ENCODE measurements at regions not wholly inside any gene's neighbourhood (a gene's known extent, or its start where the extent isn't known, plus 50 kb on each side); places are given as distances from the start of the nearest gene placed in this dataset.

DNA sequence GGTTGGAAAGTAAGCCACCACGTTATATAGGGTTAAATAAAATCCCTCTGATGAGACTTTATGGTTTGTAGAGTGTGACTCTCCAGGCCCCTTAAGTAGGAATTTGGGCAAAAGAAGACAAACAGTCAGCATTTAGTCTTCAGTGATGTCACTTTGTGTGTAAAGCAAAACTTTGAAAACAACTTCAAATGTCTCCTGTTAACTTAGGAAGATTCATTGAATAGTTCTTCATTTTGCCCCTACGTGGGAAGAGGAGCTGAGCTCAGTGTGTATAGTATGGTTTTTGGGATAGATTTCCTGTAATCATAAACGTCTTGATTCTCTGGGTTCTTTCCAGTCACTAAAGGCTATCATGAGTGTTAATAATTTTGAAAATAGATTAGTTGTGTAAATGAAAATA lies 101.3 kb downstream of the GADD45G start:
- FAIRE-seq (no peak), ATAC-seq (no peak), DNase-seq (ENCODE audit: low read depth, low spot score) (no peak)
- SMC1A ChIA-PET (ENCODE audit: uncharacterized antibody, unreplicated experiment): interaction anchor here (1.2 kb wide), 2 partner anchors 47 to 103 kb away, joined by 3 to 4 read pairs; no protein-coding TSS in a partner anchor
- RAD21 ChIA-PET (ENCODE audit: unreplicated experiment): interaction anchor here (1.3 kb wide), 2 partner anchors 10 to 32 kb away, joined by 3 to 7 read pairs; no protein-coding TSS in a partner anchor
- H3K9ac ChIP-seq (ENCODE audit: control insufficient read depth, insufficient read depth, low read length): no peak overlapping the region
- peak overlapping the region; percentile 11; the same call in 1 of the 2 replicates for H3K27ac ChIP-seq (ENCODE audit: control insufficient read depth, insufficient read depth)
- peak overlapping the region; percentile 17; the same call in 1 of the 2 replicates for H2AFZ ChIP-seq (ENCODE audit: control insufficient read depth, low read depth, low read length)
- in situ Hi-C loops (cut with MboI) (no loop called here), intact Hi-C loops (cut with micrococcal nuclease; ENCODE audit: unreplicated experiment) (no loop called here)
- peaks cover 10% of the 10 kb centered on the region for H3K79me2 ChIP-seq (ENCODE audit: control insufficient read depth, insufficient read depth, low read length)
- peaks cover 15% of the 10 kb centered on the region for H3K4me1 ChIP-seq (ENCODE audit: control insufficient read depth, insufficient read depth, low read length)
- CTCF ChIA-PET: no interaction called here
- no peak overlapping the region for H3K4me3 ChIP-seq
- no peaks in the 10 kb centered on the region for H3K9me3 ChIP-seq (replicated peaks; ENCODE audit: control insufficient read depth, insufficient read depth, low read length)
- peak overlapping the region; percentile 30 for H3K4me2 ChIP-seq (ENCODE audit: control insufficient read depth, insufficient read depth)
- TF ChIP-seq MLLT1 (IDR thresholded peaks at IDR 0.05): no peak
- TF ChIP-seq ATF7 (IDR thresholded peaks at IDR 0.05; ENCODE audit: low read depth): peak; percentile 9; the same call in 1 of the 2 replicates
- POLR2A ChIA-PET: interaction anchor here (0.9 to 1.3 kb wide), 3 partner anchors 8 to 121 kb away, joined by 3 to 4 read pairs (median 3); no protein-coding TSS in a partner anchor
- 25% methylated on average over 3 of the region's 3 CpGs for WGBS (ENCODE audit: insufficient coverage, insufficient replicate concordance, low lambda C conversion rate, missing lambda C conversion rate)
- no peaks in the 10 kb centered on the region for H3K36me3 ChIP-seq (ENCODE audit: control insufficient read depth in 2 of 2, insufficient read depth in 2 of 2, low read length in 1 of 2)
- H4K20me1 ChIP-seq (ENCODE audit: control insufficient read depth, insufficient read depth): no peaks in the 10 kb centered on the region
- no TSS peak for BruUV-seq (replicated peaks)
- H3K27me3 ChIP-seq (replicated peaks in 1 of 2; ENCODE audit: control insufficient read depth in 2 of 2, insufficient read depth in 2 of 2, low read length in 1 of 2): no peaks in the 10 kb centered on the region

DNA sequence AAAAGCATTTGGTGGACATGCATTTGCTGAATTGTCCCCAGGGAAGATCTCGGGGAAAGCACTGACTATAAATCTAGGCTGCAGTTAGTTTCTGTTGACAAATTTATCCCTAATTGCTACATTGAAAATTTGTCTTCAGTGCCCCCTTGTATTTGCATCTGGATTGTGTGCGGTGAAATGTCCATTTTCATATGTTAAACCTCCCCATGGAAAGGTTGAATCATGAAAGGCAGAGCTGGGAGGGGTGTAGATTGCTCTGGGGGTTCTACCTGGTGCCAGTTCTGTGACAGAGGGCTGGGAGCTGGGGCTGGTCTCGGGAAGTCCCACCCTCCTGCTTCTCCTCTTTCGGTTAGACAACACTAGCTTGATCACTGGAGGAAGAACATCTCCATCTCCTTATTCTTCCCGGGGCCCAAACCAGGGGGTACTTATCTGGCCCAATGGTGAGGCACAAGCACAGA lies 101.9 kb downstream of the GADD45G start:
- Histone ChIP-seq H3K27ac (ENCODE audit: control insufficient read depth, insufficient read depth) (peak overlapping the region; percentile 34; the same call in 1 of the 2 replicates), H3K9ac (ENCODE audit: control insufficient read depth, insufficient read depth, low read length) (peak overlapping the region; percentile 22), H3K36me3 (ENCODE audit: control insufficient read depth in 2 of 2, insufficient read depth in 2 of 2, low read length in 1 of 2) (no peaks in the 10 kb centered on the region), H3K79me2 (ENCODE audit: control insufficient read depth, insufficient read depth, low read length) (peaks cover 10% of the 10 kb centered on the region), H3K4me2 (ENCODE audit: control insufficient read depth, insufficient read depth) (peak overlapping the region; percentile 63), H2AFZ (ENCODE audit: control insufficient read depth, low read depth, low read length) (peak overlapping the region; percentile 52), H3K9me3 (replicated peaks; ENCODE audit: control insufficient read depth, insufficient read depth, low read length) (no peaks in the 10 kb centered on the region), H3K27me3 (replicated peaks in 1 of 2; ENCODE audit: control insufficient read depth in 2 of 2, insufficient read depth in 2 of 2, low read length in 1 of 2) (no peaks in the 10 kb centered on the region), H3K4me3 (peak overlapping the region; percentile 42; the same call in 1 of the 2 replicates), H4K20me1 (ENCODE audit: control insufficient read depth, insufficient read depth) (no peaks in the 10 kb centered on the region), H3K4me1 (ENCODE audit: control insufficient read depth, insufficient read depth, low read length) (peaks cover 8% of the 10 kb centered on the region)
- in situ Hi-C loops (cut with MboI) (no loop called here), intact Hi-C loops (cut with micrococcal nuclease; ENCODE audit: unreplicated experiment) (no loop called here)
- TF ChIP-seq IKZF1 (conservative IDR thresholded peaks at IDR 0.05) (peak; percentile 27; the same call in 1 of the 2 replicates), MLLT1 (IDR thresholded peaks at IDR 0.05) (no peak), RAD51 (IDR thresholded peaks at IDR 0.05) (no peak), MEF2B (IDR thresholded peaks at IDR 0.05; ENCODE audit: partially characterized antibody, poor library complexity, severe bottlenecking) (peak; percentile 66), SMAD5 (IDR thresholded peaks at IDR 0.05; ENCODE audit: low read depth) (no peak), RELB (IDR thresholded peaks at IDR 0.05; ENCODE audit: low read depth) (peak; percentile 45; the same call in 1 of the 2 replicates), SUPT20H (IDR thresholded peaks at IDR 0.05; ENCODE audit: borderline replicate concordance, control insufficient read depth, low read depth, low read length) (no peak), NFXL1 (IDR thresholded peaks at IDR 0.05; ENCODE audit: borderline replicate concordance) (no peak), NR2C1 (IDR thresholded peaks at IDR 0.05) (no peak), TCF7 (IDR thresholded peaks at IDR 0.05; ENCODE audit: borderline replicate concordance) (no peak)
- BruUV-seq (replicated peaks): no TSS peak
- SMC1A ChIA-PET (ENCODE audit: uncharacterized antibody, unreplicated experiment): interaction anchor here (0.8 to 1.4 kb wide), 5 partner anchors 8 to 240 kb away, joined by 3 to 6 read pairs (median 3); no protein-coding TSS in a partner anchor
- ATAC-seq (peak; percentile 67), FAIRE-seq (no peak), DNase-seq (ENCODE audit: low read depth, low spot score) (no peak)
- RAD21 ChIA-PET (ENCODE audit: unreplicated experiment): interaction anchor here (0.6 to 1.5 kb wide), 5 partner anchors 10 to 103 kb away, joined by 3 to 7 read pairs (median 3); no protein-coding TSS in a partner anchor
- CTCF ChIA-PET: interaction anchor here (1.1 kb wide), 1 partner anchor 9 kb away, joined by 6 read pairs; no protein-coding TSS in a partner anchor
- POLR2A ChIA-PET: interaction anchor here (0.9 to 1.3 kb wide), 3 partner anchors 9 to 120 kb away, joined by 3 to 4 read pairs (median 3); no protein-coding TSS in a partner anchor
- WGBS (ENCODE audit: insufficient coverage, insufficient replicate concordance, low lambda C conversion rate, missing lambda C conversion rate): 6% methylated on average over 5 of the region's 5 CpGs
